B cell (primary cell): ENCODE measurements at regions not wholly inside any gene's neighbourhood (a gene's known extent, or its start where the extent isn't known, plus 50 kb on each side); places are given as distances from the start of the nearest gene placed in this dataset.

Source experiments
- CTCF ChIP-seq: fragments of 200-600 bp; IDR thresholded peaks from one replicate; pipeline ENCODE4 v1.8.0; 2022; ENCODE audit warnings: antibody characterized with exemption, mild to moderate bottlenecking
- EZH2 ChIP-seq: IDR thresholded peaks from 2 replicates; pipeline ENCODE4 v1.6.1; 2012; ENCODE audit warnings: borderline replicate concordance, low read depth, mild to moderate bottlenecking, moderate library complexity, low read length; ENCODE audit not compliant: insufficient read depth, poor library complexity, severe bottlenecking

- TF ChIP-seq EZH2 = no peak
- no peak for TF ChIP-seq CTCF
These were observed 162.3 kb upstream of the POGK start for GRCh38 chr1:166676981-166677380.
